Stimulated activated CD8-positive, alpha-beta memory T cell treated with anti-CD3 and anti-CD28 coated beads, Interleukin-7, amount 100 ng/mL, for 48 hours (primary cell): ENCODE measurements at regions not wholly inside any gene's neighbourhood (a gene's known extent, or its start where the extent isn't known, plus 50 kb on each side); places are given as distances from the start of the nearest gene placed in this dataset.

ENCODE experiments used
- DNase-seq, 2 donors: peaks; one replicate each; pipeline ENCODE4 v3.0.0-alpha.2; 2020; ENCODE audit warnings: low read depth in 1 of 2; ENCODE audit errors: extremely low read depth in 1 of 2

DNA sequence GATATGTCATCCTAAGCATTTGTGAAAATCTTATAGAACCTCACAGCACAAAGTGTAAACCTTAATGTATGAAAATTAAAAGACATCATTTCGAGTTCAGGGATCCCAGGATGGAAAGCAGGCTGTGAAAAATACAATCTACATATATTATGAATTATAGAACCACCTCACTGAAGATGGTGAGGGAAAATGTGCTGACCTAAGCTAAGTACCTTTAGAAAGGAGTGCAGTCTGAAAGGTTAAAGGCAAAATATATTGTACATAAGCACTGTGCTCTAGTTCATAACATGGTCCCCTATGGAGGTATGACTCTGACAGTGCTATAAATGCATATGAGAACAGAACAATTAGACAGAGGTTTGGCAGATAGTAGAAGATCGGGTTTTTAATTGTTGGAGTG is 368.6 kb downstream of the TMA16 start:
- DNase-seq, result no peak

DNA sequence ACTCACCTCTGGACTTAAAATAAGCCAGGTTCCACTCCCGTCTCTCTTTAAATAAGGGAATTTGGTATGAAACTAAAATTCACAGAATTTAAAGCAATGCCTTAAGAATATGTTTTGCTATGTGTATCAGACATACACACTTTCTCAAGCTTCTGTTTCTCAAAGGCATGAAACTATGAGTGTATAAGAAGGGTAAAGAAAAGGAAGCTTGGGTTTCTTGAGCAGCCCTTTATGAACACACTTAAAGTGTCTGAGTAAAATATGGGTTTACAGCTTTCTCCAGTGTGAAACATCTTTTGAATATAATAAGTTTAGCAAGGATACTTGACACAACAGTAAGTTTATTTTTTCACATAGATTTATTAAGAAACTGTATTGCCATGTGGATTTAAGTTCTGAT is 370.5 kb downstream of the TMA16 start:
- no peak for DNase-seq

DNA sequence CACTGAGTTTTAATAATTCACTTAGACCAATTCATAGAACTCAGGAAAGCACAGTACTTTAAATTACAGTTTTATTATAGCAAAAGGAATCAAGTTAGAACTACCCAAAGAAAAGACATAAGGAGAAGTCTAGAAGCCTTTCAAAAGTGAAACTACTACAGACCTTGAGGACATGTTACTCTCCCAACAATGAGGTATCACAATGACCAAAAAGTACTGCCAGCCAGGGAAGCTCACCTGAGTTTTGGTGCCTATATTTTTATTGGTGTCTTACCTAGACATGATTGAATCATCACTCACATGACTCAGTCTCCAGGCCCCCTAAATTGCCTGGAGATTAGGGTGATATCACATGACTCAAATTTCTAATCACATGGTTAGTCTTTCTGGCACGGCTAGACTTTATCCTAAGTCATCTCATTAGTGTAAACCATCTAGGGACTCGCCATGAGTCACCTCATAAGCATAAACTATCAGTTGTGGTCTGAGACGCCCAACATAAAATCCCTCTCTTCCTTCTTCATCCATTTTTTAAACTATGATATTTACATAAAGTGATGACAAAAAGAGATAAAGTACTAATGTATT is 372.3 kb downstream of the TMA16 start:
- no peak for DNase-seq

DNA sequence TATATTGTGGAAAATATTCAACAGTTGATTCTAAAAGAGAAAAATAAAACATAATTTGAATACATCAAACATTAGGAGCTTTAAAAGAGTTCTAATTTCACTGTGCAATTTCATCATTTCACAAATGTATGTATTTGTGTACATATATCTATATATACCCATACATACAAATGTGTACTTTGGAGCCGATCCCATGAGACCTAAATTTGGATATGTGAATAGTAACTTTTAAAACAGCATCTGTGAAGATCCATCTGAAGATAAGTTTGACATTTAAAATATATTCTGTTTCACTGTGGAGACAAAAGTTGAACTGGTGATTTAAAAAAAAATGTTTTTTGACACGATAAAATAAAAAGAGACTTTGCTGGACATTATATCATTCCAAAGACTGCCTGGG is 374.0 kb downstream of the TMA16 start:
- no peak for DNase-seq

DNA sequence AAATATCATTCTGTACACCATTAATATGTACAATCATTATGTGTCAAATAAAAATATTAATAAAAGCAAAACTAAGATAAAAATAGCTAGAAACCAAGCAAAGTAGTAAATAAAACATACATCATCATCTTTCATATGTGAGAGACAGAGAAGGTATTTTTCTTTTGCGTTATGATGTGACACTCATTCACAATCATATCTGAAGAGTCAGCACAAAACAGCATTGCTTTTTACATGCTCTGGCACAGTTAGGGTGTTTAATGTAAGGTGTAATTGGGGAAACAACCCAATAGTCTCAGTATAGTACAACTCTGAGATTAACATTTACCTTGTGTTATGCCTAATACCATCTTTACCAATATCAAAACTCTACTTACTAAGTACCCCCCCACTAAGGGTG is 376.6 kb downstream of the TMA16 start:
- DNase-seq, result no peak

DNA sequence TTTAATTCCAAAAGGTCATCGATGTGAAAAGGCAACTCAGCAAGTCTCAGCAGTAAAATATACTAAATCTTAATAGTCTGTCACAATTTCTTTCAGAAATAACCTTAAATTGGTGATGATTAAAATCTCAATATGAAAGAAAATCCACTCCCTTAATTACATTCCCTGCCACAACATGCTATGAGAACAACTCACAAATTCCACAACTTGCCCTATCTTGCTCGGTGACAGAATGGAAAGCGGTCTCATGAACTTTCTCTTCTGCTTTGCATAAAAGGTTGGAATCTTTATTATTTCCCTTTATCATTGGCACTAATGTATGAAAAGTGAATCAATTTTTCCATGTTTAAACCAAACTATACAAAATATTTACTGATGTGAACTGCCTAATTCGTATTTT is 380.8 kb downstream of the TMA16 start:
- no peak for DNase-seq

DNA sequence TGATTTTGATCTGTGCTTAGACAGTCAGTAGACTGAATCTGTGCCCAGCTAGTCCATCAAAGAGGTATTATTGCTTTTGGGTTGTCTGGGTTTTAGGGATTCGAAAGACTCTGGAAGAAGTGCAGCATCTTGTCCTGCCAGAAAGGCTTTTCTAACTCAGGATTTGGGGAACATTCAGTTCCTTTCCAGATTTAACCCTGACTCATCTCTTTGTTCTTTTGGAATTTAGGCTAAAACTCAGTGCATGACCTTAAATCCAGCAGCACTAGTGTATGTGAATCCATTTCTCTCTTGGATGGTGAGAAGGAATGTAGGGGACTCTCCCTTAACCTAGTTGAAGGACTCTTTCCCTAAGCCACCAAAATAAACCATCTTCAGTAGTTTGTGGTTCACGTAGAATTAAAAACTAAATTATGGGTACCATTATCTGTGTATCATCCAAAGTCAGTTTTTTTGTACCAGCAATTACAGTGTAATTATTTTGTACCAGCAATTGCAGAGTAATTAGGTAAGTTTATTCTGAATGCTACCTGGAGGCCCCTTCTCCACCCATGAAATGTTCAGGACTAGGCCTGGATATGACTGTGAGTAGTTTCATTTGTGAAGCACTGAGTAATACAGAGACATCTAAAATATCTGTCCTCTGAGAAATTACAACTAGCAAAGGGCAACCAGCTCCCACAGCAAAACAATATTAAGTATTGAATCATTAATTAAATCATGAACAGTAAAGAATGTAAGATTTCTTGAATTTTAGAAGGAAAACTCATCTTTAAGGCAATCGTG is 384.0 kb downstream of the TMA16 start:
- no peak for DNase-seq

DNA sequence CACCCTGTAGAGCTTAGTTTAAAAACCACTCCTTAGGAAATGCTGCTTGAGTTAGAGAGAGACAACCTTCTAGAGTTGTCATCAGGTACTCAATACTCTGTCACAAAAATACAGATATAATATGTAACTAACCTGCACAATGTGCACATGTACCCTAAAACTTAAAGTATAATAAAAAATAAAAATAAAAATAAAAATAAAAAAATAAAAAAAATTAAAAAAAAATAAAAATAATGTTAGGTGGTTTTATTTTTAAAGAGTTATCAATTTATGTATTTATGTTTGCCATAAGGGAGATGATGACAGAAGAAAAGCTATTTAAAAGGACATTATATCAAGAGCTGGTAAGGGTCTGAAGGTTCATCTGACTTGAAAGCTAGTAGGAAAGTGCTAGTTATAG is 397.9 kb downstream of the TMA16 start:
- DNase-seq, result no peak

DNA sequence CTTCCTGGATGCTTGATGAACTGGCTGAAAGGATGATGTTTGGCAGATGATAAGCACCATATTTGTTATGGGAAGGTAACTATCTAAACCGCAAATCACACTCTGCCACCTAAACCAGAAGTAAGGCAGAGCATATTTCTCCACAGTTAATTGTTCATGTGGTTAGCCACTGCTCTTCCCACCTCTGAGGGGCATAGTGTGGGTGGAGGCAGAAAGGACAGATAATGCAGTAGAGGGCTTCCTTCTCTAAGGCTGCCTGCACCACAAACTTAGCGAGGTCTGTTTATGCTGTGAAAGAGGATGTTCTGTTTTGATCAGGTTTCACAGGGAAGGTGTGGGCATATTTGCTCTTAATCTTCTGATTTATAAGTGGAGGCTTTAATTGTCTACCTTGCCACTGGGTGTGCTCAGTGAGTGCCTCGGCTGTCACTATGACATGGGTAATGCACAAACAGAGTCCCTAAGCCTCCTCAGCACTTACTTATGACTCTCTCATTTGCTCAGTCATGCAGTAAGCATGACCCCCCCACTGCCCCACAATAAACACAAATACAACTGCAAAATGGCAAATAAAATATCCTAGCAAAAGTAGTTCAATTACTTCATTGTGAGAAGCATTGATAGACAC is 401.0 kb downstream of the TMA16 start:
- peak in 1 of 2 donors; percentile 1 for DNase-seq

DNA sequence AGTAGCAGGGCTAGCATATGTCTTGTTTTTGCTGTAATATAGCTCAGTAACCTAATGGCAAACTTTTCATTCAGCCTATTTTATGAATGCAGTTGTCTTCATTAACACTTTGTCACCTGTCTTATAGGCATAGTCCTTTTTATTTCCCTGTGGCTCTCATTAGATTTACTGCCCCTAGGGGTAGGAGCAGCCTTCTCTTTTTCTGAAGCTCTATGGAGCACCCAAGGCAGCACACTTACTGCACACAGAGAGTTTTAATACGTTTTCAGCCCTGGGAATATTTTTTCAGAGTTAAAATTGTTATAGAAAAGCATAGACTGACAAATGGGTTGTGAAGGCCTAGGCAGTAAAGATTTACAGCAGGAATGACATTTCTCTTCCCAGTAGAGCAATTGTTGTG is 406.8 kb downstream of the TMA16 start:
- DNase-seq, result no peak

DNA sequence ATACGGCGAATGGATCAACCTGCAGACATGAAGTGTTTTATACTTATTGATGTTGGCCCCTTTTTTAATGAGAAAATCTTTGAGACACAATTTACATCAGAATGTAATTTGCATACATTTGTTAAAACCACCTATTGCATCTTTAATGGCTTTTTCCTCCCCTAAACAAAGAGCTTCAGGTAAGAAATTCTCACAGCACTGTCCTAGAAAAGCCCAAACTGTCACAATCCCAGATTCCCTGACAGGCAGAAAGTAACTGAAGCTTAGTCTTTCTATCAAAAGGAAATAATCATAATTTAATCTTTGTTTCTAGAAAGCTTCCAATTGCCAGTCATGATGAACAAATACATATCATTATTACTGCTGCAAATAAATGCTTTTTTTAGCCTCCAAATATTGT is 407.9 kb downstream of the TMA16 start:
- no peak for DNase-seq

DNA sequence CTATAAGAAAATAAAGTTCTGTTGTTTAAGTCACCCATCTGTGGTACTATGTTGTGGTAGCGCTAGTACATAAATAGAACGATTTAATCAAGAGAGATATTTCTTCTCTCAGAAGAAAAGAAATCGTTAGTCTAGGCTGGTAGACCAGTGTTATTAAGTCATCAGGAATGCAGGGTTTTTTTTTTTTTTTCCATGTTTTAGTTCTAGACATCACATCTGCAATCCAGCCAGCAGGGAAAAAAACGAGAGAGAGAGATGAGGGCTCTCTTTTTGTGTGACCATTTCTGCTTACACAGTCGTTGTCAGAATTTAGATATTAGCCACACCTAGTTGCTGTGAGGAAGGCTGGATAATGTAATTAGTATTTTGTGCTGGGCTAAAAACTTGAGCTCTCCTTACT is 417.4 kb downstream of the TMA16 start:
- no peak for DNase-seq

DNA sequence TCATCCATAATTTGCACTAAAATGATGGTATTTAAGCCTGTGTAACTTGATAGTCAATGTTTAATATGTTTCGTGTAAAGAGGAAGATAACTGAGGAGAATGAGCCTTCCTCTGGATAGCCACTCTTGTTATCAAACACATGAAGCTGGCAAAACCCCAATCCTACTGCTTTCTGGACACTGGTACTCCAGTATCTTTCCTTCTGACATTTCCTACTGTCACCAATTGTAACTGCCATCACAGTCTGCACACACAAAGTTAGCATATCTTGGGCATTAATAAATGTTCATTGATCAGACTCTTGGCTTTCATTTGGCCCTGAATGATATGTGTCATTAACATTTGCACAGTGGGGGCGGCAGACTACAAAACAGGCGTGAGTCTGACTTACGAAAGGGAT is 419.1 kb downstream of the TMA16 start:
- DNase-seq, result no peak

DNA sequence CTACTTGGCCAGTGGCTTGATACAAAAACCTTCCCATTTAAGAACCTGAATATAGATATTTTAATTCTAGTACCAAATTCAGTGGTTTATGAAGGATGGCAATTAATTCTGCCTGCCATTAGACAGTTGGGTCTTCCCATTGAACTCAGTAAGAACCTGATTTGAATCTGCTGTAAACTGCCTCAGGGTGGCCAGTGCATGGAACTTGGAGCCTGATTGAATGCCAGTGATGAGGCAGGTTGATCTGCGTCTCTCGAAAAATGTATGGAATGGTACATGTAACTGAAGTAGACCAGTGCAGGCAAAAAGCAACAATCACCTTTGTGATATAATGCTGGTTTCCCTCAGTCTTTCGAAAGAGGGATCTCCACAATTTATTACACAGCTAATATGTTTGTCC is 421.4 kb downstream of the TMA16 start:
- DNase-seq, result no peak

DNA sequence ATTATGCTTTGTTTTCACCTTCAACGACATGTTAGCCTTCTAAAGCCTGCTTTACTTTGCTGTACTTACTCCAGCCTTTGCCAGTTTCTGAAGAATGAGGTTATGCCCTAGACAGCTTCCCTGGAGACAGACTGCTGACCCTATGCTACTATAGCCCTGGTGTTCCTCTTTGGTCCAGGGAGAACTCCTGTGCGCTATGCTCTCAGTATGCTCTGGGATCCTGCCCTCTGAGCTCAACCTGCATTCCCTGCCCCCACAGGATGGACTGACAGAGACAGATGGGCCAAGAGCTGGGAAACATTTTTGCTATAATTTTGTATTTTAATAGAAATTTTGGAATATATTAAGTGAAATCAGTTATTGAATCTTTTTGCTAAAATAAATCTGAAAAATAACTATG is 425.9 kb downstream of the TMA16 start:
- DNase-seq, result no peak

DNA sequence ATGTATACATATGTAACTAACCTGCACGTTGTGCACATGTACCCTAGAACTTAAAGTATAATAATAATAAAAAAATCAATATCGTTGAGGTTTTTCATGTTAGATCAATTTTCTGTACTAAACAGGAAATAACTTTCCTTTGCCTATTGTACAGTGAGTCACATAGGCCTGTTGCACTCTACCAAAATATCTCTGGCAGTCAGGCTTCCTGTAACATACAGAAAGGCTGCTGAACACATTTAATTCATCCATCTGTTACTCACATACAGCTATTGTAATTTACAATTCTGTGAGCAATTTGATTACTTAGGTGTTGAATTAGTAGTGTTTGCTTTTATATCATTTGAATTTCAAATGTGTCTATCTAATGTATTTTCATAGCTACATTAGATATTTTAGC is 427.8 kb downstream of the TMA16 start:
- no peak for DNase-seq

DNA sequence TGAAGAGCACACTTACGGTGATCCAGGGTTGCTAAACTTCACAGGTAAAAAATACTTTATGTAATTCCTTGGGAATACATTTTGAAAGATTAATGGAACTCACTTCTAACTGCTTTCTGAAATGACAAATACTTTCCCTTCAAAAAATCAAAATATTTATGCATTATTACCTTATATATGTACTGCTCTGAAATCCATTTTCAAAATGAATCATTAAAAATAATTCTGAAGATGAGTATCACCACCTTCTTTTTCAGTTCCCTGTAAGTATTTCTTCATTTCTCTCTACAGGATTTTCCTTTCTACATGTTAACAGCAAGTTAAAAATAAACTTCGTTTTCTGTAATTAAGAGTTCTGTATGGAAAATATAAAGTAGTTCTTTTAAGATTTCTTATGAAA is 428.6 kb downstream of the TMA16 start:
- no peak for DNase-seq

DNA sequence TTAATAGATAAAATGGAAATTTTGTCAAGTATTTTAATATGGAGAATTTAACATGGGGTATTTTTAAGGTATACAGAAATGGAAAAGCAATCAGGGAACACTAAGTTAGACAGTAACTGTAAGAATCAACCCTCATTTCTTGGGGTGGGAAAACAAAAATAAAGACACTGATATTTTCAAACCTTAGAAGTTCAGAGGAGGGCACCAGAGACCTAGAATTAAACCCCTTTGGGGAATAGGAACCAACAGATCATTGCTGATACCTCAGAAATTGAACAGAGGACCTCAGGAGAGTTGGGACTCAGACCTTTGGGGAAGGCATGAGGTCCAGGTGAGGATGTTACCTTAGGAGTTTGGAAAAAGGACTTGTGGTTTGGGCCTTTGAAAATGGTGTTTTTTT is 435.6 kb downstream of the TMA16 start:
- no peak for DNase-seq

DNA sequence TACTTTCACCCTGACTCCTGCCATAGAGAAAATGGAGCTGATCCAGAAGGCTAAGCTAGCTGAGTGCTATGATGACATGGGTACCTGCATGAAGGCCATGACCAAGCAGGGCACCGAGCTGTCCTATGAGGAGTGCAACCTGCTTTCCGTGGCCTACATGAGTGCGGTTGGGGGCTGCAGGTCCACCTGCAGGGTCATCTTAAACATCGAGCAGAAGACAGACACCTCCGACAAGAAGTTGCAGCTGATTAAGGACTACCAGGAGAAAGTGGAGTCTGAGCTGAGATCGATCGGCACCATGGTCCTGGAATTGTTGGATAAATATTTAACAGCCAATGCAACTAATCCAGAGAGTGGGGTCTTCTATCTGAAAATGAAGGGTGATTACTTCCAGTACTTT is 438.0 kb downstream of the TMA16 start:
- no peak for DNase-seq

DNA sequence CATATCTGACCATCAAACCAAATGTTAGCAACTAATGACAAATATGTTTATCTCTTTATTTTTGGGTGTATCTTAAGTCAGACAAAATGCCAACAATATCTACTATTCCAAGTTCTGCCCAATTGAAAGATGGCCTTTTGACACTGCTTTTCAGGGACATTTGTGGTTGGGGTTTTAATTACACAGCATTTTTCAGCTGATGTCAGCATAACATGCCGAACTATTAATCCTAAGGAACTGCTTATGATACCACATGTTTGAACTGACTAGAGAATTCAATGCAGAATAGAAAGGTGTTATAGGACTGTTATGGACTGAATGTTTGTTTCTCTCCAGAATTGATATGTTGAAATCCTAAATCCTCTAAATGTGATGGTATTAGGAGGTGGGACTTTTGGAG is 445.1 kb downstream of the TMA16 start:
- no peak for DNase-seq

DNA sequence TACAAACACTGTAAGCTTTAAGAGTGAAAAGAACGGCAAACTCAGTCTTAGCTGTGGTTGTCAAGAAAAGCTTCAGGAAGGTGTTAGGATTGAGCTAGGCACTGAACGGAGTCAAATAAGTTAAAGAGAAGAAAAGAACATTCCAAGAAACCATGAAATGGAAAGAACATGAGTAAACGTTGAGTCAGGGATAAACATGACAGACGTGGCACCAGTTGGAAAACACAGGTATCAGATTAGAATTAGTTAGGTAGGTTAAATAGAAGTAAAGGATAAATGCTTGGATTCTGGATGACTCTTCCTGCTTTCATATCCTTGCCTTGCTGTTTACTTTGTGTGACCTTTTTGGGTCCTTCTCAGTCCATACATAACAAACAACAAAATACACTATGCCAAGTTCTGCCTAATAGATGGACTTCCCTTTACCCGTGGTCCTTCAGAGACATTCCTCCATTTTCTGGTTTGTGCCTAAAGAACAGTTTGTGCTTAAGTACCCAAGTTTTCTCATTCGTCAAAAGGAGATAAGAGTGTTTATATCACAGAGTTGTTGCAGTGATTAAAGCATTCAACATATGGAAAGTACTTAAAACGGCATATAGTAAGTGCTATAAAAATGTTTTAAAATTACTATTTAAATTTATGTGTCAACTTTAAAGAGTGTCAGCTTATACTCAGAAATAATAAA is 446.9 kb downstream of the TMA16 start:
- DNase-seq, result no peak

DNA sequence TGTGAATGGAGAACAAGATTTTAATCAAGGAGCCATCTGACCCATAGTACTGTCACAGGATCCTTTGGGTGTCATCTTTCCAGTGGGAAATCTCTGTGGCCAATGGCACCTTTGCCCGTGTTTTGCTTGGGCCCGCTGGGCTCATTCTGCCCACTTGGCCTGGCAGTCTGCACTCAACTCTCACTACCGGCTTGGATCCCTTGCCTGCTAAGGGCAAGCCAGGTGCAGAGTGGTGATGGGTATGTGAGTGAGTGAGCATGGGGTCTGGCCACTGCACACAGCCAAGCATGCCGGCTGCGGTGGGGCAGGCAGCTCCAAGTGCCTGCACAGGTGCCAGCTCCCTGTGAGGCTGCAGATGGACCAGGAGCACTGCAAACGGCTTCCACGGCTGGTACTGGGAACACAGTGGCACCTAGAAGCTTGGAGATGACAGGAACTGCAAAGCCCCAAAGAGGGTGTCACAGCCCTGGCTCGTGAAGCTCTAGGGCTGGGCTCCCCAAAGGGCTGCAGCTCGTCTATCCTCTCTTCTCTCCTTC is 454.5 kb downstream of the TMA16 start:
- no peak for DNase-seq
